Left lobe of liver (tissue), 2 donors: ENCODE measurements at regions not wholly inside any gene's neighbourhood (a gene's known extent, or its start where the extent isn't known, plus 50 kb on each side); places are given as distances from the start of the nearest gene placed in this dataset.
A peak's percentile ranks its signal among the peaks of the same experiment; 100 is the strongest.
"Not testable (repeated sequence)": the region's sequence is repeated elsewhere in the genome, so short reads cannot be mapped to it uniquely, and the experiment has no call there.

Source experiments
- ATAC-seq: fragments of 200-7000 bp; cut with Tn5 transposase; one replicate; pipeline ENCODE4 v1.9.1; 2020; ENCODE audit warnings: mild to moderate bottlenecking, moderate library complexity
- DNase-seq: peaks from one replicate; pipeline ENCODE4 v3.0.0-alpha.2; 2020; ENCODE audit warnings: low spot score
- donor health status: DM: no; HTN: no; CAD: no; lungs with moderate emphysema.
- donor health status: DM: no; HTN: yes; CAD: no.

DNA sequence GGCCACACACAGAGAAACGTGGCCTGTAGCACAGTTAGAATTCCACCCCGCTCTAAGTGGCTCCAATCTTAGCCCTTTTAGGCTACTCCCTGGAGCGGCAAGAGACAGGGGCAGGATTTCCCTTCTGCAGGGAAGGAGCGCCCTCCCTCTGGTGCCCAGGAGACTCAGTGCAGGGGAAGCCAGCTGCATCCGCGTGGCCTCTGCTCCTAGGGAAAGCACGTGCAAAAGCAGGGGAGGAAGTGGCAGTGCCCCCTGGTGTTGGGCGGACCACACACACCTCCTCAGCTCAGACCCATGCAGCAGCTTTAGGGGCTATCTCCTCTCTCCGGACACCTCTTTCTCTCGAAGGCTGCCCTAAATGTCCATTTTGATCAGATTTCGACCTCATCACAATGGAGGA, 50.0 kb downstream of the SPRING1 start:
- no peak for DNase-seq
- ATAC-seq = peak; percentile 68

DNA sequence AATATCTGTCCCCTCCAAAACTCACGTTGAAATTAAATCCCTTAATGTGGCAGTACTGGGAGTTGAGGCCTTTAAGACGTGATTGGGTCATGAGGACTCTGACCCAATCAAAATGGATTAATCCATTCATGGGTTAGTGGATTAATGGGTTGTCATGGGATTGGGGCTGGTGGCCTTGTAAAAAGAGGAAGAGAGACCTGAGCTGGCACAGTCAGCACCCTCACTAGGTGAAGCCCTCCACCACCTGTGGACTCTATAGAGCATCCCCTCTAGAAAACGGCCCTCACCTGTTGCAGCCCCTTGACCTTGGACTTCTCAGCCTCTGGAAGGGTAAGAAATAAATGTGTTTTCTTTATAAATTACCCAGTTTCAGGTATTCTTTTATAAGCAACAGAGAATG, 53.0 kb downstream of the SPRING1 start:
- ATAC-seq = no peak
- DNase-seq = no peak

GRCh38 chr12:116677202-116677661, 60.6 kb downstream of the SPRING1 start:
- DNase-seq = no peak
- ATAC-seq = no peak

GRCh38 chr12:116675339-116676107, 62.3 kb downstream of the SPRING1 start:
- ATAC-seq (peak; percentile 62), DNase-seq (no peak)

DNA sequence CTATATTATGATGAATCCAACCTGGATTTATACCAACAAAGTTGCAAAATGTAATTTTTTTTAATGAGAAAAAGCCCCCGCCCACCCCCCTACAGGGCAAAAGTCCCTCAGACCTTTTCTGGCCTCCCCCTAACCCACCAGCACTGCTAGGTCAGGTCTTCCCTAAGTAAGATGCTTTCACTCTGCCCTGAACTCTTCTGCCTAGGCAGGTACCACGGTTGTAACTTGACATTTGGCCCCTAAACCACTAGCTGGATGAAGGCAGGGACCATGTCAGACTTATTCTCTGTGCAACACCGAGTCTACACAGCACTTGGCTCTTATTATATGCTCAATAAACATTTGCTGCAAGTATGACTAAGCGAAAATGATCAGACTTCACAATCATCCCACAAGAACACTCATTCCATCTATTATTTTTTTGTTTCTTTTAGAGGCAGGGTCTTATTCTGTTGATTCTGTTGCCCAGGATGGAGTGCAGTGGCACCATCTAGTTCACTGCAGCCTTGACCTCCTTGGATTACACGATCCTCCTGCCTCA, 63.2 kb downstream of the SPRING1 start:
- no peak for ATAC-seq

GRCh38 chr12:116673681-116674111, 64.2 kb downstream of the SPRING1 start:
- DNase-seq (no peak), ATAC-seq (no peak)

More for the DNA sequence above, 63.2 kb downstream of the SPRING1 start:
- DNase-seq = no peak

GRCh38 chr12:116672842-116673516, 64.9 kb downstream of the SPRING1 start:
- DNase-seq = no peak
- ATAC-seq = no peak

GRCh38 chr12:116672010-116672409, 65.9 kb downstream of the SPRING1 start:
- ATAC-seq = no peak
- DNase-seq = no peak

- no peak for ATAC-seq
- no peak for DNase-seq
Observed at GRCh38 chr12:116670859-116671258, 67.0 kb downstream of the SPRING1 start.

- no peak for ATAC-seq
- DNase-seq = no peak
Observed at GRCh38 chr12:116667752-116668151, 70.1 kb downstream of the SPRING1 start.

GRCh38 chr12:116666829-116667228, 71.0 kb downstream of the SPRING1 start:
- not testable (repeated sequence) for ATAC-seq, DNase-seq

DNA sequence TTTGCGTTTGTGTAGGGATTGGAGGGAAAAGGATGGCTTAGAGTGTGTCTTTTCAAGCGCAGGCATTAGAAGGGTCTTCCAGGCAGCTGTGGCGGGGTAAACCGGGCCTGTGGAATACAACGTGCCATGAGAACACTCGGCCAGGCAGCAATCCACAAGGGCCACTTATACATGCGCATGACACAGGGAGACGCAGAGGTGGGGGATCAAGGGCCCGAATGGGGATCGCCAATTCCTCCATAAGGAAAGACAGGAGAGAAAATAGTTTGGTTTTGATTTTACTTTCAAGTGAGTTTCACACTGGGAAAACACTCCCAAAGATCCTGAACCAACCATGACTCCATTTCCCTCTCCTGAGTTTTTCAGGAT, 71.6 kb downstream of the SPRING1 start:
- ATAC-seq (no peak), DNase-seq (no peak)

- ATAC-seq (no peak), DNase-seq (no peak)
Observed at GRCh38 chr12:116665666-116666304, 72.1 kb downstream of the SPRING1 start.

GRCh38 chr12:116664085-116664484, 73.8 kb downstream of the SPRING1 start:
- no peak for ATAC-seq
- no peak for DNase-seq

GRCh38 chr12:116662612-116663144, 75.2 kb downstream of the SPRING1 start:
- peak; percentile 83 for ATAC-seq

DNA sequence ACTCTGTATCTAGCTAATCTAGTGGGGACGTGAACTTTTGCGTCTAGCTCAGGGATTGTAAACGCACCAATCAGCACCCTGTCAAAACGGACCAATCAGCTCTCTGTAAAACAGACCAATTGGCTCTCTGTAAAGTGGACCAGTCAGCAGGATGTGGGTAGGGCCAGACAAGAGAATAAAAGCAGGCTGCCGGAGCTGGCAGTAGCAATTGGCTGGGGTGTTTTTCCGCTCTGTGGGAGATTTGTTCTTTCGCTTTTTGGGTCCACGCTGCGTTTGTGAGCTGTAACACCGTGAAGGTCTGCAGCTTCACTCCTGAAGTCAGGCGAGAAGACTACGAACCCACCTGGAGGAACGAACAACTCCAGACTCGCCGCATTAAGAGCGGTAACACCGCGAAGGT, 76.5 kb downstream of the SPRING1 start:
- no peak for ATAC-seq

More at GRCh38 chr12:116662612-116663144, 75.2 kb downstream of the SPRING1 start:
- peak; percentile 93 for DNase-seq

GRCh38 chr12:116660740-116661139, 77.1 kb downstream of the SPRING1 start:
- not testable (repeated sequence) for DNase-seq, ATAC-seq

More for the DNA sequence above, 76.5 kb downstream of the SPRING1 start:
- DNase-seq = no peak

- no peak for ATAC-seq
- no peak for DNase-seq
Observed at GRCh38 chr12:116659771-116660481, 77.9 kb downstream of the SPRING1 start.

DNA sequence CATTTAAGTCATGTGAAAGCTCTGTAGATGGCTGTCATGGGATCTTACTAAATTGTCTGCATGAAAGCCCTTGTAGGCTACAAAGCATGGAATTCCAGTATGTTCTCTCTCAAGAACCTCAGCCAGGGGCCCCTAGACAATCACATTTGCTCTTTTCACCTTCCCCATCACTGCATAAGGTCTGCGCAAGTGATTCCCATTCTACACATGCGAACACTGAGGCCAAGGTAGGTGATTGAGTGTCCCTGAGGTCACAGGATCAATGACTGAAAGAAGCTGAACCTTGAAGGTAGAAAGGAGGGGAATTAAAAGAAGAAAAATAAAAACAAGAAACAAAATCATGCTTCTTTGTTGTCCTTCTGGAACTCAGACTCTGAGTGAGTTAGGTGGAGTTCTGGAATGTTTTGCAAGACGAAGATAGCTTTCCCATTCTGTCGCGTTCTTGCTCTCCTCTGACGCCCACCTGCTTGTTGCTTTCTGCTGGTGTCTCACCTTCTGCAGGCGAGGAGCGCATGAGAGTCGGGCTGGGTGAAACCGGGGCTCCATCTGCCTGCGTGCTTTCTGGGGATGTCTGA, 79.9 kb downstream of the SPRING1 start:
- no peak for ATAC-seq
- DNase-seq = no peak

- ATAC-seq (no peak), DNase-seq (no peak)
Observed at GRCh38 chr12:116656306-116656705, 81.6 kb downstream of the SPRING1 start.
